ENCODE measurements at regions not wholly inside any gene's neighbourhood (a gene's known extent, or its start where the extent isn't known, plus 50 kb on each side); places are given as distances from the start of the nearest gene placed in this dataset.

DNA sequence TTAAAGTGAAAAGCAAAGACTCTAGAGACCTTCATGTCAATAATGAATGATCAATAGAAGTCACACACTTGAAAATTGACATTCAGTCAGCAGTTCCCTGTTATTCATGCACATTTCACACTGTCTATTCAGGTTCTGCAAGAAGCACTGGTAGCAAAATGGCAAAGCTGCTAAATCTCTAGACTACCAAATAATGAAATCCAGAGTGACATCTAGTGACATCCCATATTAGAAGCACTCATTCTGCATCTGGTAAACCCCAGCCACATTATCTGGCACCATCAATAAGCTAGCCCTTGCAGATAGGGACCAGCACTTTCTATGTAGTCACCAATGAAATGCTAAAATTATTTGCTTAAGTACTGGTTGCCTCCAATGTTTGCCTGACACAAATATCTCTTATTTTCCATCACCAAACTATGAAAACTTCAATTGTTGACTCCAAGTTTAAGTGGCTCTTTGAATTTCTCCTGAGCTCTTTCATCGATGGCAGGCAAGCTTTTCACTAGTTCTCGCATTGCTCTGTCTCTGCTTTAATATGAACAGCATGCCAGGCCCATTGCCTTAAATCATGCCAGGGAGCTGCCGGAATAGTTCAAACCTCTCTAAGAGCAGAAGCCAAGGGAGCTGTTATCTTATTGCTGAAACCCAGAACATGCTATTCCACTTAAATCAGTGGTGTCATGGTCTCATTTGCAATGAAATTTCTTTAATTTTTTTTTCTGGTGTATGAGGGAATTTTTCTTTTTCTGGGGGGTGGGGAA lies 409.9 kb downstream of the MZT1 start:
- peak; percentile 15 for DNase-seq

GRCh38 chr13:72316716-72317115 lies 410.7 kb downstream of the MZT1 start:
- no peak for DNase-seq

GRCh38 chr13:72315312-72315711 lies 412.1 kb downstream of the MZT1 start:
- no peak for DNase-seq

DNA sequence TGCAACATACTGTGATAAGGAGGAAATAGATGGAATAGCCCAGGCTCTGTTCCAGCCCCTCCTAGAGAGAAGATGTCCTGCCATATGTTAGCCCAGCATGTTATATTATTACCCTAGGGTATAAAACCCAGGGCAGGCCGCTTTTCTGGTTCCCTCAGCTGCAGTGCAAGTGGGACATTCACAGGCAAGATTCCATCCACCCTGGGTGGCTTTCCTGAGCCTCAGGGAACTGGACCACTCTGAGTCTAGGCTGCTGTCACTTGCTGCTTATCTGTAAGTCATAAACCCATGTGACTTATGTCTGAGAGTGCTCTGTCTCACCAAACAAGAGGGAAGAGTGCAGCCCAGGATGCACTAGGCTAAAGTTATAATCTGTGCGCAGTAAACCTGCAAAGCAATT lies 413.2 kb downstream of the MZT1 start:
- no peak for DNase-seq

DNA sequence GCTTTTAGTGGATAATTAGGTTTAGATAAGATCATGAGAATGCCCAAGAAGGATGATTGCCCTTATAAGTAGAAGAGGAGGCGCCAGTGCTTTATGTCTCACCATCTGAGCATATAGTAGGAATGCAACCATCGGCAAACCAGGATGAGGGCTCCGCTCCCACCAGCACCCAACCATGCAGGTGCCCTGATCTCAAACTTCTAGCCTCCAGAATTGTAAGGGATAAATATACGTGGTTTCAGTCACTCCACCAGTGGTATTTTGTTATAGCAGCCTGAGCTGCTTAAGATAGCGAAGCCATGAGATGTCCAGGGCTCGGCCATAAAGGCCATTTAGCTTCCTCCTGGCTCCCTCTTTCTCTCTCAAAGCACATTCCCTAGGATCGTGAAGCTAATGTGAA lies 413.9 kb downstream of the MZT1 start:
- no peak for DNase-seq

DNA sequence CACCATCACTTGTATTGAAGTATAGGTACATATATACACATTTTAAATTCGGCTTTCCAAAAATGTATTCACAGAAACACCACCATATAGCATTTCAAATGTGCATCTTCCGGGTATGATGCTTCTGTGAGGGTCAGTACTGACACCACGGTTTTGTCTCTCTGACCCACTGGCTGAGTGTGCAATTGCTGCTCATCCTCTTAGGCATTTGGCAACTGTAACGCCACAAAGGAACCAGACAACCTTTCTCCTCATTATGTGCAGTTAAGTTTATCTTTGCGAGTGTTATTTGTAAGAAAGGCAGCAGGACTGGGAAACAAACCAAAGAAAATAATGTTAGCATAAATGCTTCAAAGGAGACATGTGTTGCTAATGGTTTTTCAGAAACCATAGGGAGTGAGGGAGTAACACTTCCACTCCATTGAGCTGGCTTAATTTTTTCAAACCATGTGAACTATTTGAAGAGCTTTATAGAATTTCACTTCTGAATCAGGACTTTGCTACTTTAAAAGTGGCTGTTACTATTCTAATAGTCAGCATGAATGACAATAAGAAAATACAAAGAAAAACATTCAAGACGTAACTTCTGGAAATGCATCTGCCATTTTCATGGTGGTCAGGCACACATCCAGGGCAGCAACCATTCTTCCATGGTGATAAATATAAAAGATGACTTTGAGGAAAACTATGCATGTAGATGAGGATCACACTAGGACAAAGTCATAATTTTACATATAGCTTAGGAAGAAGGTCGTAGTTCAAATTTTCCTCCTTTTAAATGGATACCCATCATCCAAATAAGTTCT lies 423.3 kb downstream of the MZT1 start:
- no peak for DNase-seq

DNA sequence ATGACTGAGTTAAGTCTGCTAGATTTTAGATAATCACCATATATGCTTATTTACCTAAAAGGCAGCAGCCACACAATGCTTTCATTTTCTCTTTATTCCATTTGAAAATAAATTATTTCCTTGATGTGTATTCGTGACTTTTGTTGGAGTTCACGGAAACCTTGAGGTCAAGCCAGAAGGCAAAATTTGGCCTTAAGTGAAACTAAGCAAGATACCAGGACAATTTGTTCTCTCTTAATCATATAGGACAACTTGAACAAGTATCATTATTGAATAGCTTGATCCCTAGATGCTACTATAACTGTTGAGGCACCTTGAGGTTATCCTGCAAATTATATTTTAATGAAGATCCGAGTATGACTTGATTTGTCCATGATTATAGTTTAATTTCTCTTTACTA lies 429.2 kb upstream of the DACH1 start:
- DNase-seq, result peak; percentile 26

- DNase-seq, result no peak
Measured at GRCh38 chr13:72295153-72295552, 428.1 kb upstream of the DACH1 start.

GRCh38 chr13:72293206-72293605 lies 426.2 kb upstream of the DACH1 start:
- DNase-seq, result no peak

GRCh38 chr13:72290962-72291681 lies 424.1 kb upstream of the DACH1 start:
- DNase-seq, result peak; percentile 32

DNA sequence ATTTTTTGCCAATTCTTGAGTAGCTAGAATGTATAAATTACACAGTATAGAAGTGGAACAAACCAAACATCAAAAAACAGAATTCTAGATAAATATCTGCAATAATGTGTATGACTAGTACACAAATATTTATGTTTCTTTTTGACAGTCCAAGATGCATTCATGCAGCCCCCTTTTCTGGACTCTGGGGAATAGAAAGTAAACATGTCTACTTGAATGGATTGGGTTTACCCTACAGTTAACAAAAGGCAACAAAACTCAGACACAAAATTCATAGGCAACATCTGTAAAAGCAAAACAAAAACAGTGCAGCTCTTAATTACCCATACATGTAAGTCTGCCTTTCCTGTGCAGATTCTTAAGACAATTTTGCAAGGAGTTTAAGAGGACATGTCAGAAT lies 419.4 kb upstream of the DACH1 start:
- DNase-seq, result no peak

DNA sequence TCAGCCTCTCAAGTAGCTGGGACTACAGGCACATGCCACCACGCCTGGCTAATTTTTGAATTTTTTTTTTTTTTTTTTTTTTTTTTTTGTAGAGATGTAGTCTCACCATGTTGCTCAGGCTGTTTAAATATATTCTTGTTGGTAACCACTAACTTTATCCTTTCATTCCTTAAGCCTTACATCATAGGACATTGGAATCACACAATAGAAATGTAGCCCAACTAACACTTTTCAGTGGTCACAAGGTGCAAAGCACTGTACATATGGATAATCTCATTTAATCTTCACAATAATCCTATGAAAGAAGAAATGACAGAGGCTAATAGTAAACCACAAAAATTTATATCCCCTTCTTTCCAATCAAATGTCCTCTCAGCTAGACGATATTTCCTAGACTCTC lies 417.8 kb upstream of the DACH1 start:
- DNase-seq, result no peak

GRCh38 chr13:72261732-72262131 lies 394.7 kb upstream of the DACH1 start:
- no peak for DNase-seq

- no peak for DNase-seq
Measured at GRCh38 chr13:72259528-72259927, 392.5 kb upstream of the DACH1 start.

DNA sequence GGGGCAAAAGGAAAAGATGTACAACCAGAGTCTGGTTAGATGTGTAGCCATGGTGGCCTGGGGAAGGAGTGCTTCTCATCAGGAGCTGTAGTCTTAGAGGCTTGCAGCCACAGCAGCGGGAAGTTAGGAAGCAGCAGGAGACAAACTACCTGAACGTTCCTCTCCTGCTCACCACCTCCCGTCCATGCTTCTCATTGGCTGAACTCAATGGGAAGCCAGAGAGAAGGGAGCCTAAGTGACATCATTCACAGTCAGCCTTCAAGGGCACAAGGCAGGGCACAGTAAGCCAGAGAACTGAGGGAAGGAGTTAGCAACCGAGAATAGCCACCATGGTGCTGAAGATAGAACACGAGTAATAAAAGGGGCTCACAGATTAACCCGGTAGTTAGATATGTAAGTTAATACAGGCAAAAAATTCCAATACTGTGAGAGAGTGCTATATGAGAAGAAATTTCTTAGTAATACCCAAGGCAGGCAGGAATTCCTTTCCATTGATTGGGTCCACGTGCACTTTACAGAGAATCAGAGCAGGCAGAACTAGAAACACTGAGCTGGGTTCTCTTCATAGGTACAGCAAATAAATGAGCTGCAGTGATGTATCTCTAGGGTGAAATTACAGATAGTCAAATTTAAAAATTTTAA lies 391.5 kb upstream of the DACH1 start:
- DNase-seq, result no peak

GRCh38 chr13:72255908-72256307 lies 388.9 kb upstream of the DACH1 start:
- DNase-seq, result peak; percentile 70

- DNase-seq, result no peak
Measured at GRCh38 chr13:72253754-72254153, 386.8 kb upstream of the DACH1 start.

- DNase-seq, result no peak
Measured at GRCh38 chr13:72246396-72246795, 379.4 kb upstream of the DACH1 start.

DNA sequence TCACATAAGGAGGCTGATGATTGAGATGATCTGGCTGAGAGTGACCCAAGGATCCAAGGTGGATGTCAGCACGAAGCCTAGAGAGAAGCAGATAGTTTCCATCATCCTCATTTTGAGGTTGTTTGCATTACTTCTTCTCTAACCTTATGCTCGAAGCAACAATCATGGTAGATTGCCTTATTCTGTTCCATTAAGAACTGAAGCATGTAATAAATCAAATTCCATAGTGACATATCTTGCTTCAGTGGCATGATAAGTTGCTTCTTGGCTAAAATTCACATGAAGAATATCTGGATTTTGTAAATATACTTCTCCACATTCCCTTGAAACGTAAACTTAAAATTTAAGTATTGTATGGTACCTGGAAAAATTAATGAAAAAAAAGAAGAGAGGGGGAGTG lies 377.8 kb upstream of the DACH1 start:
- DNase-seq, result no peak

DNA sequence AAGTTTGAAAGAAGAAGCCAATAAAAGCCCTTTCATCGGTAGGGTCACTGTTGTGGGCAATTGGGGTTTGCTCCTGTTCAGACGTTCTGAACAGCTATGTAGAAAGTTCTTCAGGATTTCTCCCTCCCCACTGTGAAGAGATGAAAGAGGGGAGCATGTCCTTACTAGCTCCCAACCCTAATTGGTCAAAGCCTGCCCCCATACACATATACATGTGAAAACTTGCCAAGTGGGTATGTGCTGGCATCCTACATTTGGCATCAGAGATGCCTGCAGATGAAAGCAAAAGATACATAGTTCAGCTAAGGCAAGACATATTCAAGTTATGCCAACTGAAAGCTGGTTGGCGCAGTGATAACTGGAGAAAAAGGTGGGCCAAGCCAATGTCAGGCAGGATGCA lies 363.1 kb upstream of the DACH1 start:
- DNase-seq, result no peak

DNA sequence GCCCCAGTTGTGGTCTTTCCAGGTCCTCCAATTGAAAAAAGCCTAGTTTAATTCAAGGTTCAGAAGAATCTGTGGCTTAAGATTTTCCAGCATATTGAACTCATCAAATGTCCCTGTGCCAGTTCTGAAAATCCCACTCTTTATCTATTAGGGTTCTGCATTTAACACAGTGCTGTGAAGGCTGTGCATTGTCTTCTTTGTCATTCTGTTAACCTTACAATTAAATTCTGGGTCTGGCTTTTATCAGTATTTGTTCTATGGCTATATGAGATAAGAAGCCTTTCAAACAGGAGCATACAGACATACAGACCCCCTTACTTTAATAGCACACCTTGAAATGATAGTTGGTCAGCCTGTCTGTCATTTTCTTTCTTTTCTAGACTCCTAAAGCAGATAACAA lies 362.1 kb upstream of the DACH1 start:
- no peak for DNase-seq

GRCh38 chr13:72221276-72221962 lies 354.4 kb upstream of the DACH1 start:
- peak; percentile 60 for DNase-seq

DNA sequence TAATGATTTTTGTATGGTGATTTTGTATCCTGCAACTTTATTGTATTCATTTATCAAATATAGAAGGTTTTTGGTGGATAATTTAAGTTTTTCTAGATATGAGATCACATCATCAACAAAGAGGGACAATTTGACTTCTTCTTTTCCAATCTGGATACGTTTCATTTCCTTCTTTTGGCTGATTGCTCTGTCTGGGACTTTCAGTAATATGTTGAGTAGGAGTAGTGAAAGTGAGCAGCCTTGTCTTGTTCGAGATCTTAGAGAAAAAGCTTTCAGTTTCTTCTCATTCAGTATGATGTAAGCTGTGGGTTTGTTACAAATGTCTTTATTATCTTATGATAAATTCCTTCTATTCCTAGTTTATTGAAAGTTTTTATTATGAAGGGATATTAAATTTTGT lies 352.0 kb upstream of the DACH1 start:
- peak; percentile 10 for DNase-seq
